ENCODE measurements at regions not wholly inside any gene's neighbourhood (a gene's known extent, or its start where the extent isn't known, plus 50 kb on each side); places are given as distances from the start of the nearest gene placed in this dataset.

DNA sequence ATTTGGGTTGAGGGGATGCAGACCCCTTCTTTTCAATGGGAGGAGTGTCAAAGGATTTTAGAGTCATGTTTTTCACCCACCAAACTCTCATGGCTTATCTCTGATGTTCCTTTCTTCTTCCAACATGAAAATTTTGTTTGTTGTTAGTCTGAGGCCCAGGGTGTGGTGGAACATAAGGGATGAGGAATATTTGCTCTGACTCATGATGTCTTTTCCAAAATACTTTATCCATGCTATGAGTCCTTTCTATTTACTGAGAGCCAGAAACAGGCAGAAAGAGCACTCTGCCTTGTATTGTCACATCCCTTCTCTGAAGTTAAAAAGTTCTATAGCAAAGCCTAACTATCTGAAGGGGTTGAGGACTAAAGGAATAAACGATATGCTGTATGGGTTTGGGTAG lies 61.6 kb upstream of the GYPA start:
- DNase-seq (ENCODE audit: low read depth), result no peak

DNA sequence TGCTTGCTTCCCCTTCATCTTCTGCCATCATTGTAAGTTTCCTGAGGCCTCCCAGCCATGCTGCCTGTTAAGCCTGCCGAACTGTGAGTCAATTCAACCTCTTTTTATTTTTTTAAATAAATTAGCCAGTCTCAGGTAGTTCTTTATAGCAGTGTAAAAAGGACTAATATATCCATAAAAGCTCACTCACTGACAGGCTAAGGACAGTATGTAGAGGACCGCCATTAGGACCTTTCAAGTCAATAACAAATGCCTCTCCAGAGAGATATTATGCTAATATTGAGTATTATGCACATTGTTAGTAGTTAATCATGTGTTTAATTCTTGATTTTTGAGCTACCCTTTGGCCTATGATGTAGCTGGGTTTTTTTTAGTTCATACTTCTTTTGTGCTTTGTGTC lies 62.6 kb upstream of the GYPA start:
- DNase-seq (ENCODE audit: low read depth), result no peak

DNA sequence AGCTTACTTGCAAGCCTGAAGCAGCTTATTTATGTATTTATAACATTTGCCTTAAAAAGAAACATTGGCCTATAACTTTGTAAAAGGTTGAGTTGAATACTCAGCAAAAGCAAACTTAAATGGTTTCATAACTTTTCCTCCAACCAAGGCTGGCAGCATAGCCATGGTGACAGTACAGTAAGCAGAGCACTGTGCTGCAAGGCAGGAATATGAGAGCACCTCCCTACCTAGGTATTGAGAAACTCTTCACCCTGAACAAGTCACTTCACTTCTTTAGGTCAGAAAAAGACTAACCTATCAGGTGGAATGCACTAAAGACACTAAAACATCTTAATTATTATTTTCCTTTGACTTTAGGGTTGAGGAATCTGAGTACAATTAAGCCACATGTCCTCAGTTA lies 63.9 kb upstream of the GYPA start:
- DNase-seq (ENCODE audit: low read depth), result no peak

DNA sequence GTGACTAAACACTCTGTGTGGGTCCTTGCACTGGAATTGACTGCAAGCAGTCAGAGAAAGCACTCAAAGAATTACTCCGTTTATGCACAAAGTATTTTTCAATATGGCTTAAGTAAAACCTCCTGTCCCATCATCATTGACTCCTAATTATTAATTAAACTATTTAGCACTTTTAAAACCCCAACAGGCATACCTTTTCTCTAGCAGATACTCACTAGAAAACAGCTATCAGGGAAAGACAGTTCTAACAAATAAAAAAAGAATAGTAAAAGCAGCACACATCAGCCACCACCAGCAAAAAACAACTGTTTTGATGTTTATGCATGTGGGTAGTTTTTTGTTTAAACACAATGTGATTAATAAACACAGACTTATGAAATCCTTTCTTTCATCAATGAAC lies 66.2 kb upstream of the GYPA start:
- no peak for DNase-seq (ENCODE audit: low read depth)

DNA sequence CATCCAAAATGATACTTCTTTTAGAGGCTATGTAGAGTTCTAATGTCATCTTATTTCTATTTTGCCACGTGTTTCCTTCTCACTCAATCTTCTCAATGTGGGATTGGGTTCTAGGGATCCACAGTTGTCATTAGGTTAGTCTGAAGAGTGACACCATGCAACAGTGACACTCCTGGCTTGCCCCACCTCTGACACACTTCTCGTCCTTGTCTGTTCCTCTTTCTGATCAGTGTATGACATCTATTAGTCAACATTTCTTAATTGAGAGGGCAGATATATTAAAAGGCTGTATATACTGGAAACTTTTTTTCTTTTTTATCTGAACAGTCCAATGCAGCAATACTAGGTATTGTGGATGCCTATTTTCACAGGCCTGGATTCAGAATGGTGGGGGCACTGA lies 67.6 kb upstream of the GYPA start:
- no peak for DNase-seq (ENCODE audit: low read depth)

DNA sequence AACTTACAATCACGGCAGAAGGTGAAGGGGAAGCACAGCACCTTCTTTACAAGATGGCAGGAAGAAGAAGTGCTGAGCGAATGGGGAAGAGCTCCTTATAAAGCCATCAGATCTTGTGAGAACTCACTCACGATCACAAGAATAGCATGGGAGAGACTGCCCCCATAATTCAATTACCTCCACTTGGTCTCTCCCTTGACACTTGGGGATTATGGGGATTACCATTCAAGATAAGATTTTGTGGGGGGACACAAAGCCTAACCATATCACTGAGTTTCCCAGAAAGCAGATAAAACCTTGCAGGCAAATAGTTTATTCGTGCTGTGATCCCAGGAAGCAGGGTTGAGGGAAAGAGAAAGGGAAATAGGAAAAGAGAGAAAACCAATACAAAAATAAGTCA lies 69.0 kb upstream of the GYPA start:
- DNase-seq (ENCODE audit: low read depth), result no peak

DNA sequence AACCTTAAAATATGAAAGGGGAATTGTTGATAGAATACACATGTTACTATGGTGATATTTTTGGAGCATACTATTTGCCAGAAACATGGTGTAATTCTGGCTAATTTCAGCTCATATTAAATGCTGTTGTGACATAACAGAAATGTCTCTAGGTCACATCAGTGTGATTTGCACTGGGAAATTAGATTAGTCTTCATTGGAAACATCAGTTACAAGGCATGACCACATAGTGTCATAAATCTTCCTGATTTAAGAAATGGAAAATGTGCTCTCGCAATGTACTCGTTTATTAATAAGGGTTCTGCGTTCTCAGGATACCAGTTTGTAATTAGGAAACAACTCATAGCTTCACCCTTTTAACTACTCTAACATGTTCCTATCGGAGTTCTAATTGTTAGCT lies 72.9 kb upstream of the GYPA start:
- no peak for DNase-seq (ENCODE audit: low read depth)

DNA sequence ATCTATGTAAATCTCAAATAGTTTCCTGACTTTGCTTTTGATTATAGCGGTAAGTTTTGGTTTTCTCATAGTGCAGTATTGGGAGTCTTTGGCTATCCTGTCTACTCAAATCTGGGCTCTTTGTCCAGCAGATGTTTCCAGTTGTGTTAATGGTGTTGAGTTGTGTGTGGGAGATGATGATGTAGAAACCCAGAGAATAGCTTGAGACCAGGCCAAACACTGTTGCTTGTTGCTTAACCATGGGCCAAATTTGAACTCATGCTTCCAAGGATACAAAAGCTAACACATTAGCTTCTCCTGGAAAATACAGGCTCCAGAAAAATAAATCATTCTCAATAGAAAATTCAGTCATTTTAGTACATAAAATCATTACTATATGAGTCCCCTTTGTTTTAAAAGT lies 82.6 kb upstream of the GYPA start:
- DNase-seq (ENCODE audit: low read depth), result no peak

DNA sequence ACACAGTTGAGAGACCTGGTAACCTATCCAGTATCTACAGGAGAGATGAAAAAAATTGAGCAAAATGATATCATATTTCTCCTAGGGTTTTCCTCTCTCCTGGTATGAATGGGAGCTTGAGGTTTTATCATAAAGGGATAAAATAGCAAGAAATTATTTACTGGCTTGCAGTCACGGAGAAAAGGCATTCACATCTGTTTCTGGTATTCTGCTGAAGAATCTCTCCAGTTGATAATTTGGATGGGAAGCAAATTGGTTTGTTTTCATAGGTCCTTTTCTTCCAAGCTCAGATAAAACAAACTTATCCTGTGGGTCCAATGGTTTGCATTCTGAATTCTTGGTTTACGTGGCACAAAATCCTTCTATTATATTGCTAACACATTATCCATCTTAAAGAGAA lies 83.1 kb upstream of the GYPA start:
- DNase-seq (ENCODE audit: low read depth), result no peak

DNA sequence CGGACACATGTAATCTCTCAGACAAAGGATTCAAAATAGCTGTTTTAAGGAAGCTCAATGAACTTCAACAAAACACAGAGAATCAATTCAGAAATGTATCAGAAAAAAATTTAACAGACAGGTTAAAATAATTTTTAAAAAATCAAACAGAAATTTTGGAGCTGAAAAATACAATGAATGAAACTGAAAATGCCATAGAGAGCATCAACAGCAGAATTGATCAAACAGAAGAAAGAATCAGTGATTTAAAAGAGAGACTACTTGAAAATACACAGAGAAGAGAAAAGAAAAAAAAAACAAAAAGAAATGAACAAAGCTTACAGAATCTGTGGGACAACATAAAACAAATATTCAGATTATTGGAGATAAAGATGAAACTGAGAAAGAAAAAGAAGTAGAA lies 118.8 kb upstream of the GYPA start:
- DNase-seq (ENCODE audit: low read depth), result no peak

DNA sequence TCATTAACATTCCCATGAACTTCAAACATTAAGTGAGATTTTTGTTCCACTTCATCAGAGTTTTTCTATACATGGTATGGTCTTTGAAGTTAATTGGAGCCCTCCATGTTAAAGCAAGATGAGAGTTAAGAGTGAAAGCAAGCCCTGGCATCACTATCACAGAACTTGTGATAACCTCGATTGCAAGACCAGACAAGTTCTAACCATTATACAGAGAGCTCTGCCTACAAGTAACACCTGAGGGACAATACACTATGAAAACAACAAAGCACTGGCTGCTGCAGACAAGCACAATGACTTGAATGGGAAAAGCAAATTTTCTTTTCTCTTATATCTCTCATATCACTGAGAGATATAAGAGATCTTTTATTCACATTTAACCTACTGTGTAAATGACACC lies 126.6 kb upstream of the GYPA start:
- no peak for DNase-seq (ENCODE audit: low read depth)

DNA sequence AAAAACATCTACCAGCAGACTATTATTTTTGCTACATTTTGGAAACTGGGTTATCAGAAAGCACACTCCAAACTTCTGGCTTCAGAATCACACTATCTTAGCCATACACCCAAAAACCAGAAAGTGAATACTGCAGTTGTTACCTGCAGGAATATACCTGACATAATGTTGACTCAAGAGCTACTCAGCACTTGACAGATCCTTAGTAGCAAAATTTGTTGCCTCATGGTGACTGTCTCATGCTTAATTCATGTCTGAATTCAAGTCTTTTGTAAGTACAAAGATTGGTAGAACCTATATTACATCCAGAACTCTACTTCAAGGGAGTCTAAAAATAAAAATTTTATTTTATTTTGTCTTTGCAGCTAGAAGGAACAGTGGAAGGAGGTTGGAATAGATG lies 140.2 kb upstream of the GYPA start:
- DNase-seq (ENCODE audit: low read depth), result no peak

DNA sequence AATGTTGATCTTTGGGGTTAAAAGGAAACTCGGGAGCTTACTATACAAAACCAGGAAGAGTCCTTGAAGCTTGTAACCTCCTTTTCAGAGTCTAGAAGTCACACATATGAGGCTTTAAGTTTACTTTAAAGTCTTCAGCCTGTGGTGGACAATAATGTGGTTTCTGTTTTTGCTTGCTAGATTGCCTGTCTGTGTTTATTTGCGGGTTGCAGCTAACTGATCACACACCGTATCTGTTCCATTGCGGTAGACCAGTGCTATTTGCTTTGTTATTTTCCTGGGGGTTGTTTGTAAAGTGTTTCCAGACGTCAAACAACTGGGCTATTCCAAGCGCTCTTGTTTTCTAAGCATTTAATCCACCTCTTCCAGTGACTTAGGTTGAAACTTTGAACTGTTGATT lies 143.0 kb upstream of the GYPA start:
- no peak for DNase-seq (ENCODE audit: low read depth)

DNA sequence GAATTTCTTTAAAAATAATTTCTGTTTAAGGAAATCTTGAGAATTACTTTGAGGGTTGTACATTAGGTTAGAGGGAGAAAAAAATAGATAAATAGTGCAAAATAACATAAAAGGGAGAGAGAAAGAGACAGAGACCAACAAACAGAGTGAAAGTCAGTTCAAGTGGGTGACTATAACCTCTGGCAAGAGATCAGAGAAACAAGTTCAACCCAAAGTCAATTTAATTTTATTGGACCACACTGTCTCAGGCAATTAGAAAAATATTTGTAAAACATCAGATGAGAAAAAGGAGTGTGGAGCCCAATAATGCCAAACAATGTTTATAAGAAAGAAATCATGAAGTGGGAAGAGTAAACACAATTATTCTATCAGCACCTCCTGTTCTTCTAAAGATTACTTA lies 143.5 kb upstream of the GYPA start:
- DNase-seq (ENCODE audit: low read depth), result no peak

DNA sequence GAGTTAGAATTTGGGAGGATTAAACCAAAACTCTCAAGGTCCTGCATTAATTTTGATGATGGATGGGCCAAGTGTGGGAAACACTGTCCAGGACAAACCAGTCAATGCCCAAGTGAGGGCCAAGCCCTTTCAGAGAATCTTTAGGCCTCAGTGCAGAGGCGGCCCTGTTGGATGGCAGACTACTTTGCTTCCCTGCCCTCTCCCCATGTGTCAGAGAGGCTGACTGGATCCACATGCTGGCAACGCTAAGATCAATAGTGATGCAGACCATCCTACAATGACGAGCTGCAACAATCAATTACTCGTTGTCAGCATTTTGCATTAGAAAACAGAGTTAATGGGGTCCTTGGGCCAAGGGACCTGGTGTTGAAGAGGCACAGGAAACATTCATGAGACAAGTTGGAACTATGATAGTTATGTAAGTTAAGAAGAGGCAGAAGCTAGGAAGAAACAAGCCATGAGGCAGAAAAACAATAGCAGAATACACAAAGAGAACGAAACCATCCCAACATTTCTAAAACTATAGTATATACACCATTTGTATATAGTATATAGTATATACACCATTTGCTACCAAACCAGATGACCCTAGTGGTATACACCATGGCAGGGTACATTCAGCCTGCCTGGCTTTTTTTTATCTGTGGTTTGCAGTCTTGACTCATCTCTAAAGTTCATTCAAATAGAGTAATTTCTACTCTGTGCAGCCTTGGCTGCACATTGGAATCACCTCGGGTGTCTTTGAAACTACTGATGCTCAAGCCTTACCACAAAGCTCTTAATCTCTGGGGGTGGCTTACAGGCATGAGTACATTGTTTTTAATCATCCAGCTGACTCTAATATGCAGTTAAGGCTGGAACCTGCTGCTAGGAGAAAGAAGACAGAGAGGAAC lies 147.7 kb upstream of the GYPA start:
- no peak for DNase-seq (ENCODE audit: low read depth)

DNA sequence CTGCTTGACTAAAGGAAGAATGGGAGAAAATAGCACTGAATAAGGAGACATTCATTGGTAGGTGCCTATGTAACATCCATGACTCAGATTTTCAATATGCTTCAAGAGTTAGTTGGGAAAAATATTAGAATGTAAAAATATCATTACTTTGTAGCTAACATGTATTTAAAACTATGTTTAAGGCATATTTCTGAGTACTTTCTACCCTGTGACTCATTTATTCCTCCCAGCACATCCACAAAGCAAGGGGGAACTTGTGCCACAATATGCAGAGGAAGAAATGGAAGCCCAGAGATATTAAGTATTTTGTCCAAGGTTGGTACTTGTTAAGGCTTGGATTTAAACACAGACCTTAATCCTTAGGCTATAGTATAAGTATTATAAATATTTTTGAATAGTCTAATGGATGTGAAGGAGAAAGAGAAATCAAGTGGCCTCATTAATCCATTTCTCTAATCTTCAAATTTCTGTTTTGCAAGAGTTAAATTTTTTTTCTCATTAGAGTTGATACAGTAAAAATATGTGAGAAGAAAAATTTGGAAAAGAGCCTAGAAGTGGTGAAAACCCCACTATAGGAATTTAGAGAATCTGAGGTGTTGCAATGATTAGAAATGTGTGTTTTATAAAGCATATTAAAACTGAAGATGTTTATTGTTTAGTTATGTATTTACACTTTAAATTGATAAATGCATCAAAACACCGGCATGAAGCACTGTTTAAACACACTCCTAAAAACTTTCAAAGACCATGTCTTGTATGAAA lies 149.3 kb upstream of the GYPA start:
- no peak for DNase-seq (ENCODE audit: low read depth)

DNA sequence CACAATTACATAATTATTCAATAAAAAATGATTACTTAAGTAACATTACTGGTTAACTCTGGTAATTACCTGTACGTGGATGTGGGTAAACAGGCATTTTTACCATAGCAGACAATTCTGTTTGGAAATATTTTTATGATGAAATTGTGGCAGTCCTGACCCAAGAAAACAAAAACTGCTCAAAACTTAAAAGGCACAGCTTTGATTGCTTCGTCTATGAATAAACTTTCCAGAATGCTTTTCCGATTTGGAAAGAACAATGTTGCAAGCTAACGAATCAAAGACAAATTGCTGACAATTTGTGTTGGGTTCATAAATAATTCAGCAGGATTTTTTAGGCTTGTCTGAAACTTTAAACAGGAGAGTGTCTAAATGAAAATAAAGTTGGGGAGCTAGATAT lies 150.6 kb upstream of the GYPA start:
- no peak for DNase-seq (ENCODE audit: low read depth)

DNA sequence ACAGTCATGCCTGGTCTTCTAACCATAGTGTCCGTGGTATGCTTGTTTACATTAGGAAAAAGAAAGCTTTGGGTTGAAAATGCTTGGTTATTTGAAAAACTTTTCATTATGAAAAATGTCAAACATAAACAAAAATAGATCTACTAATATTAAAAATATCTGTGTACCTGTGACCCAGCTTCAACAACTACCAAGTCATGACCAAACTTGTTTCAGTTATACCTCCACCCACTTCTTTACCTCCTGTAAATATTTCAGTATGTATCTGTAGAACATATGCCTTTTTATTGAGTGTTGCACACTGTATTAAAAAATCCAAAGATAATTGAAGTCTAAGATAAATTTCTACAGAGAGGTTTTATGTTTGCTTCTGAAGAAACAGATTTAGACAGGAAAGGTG lies 153.7 kb upstream of the GYPA start:
- DNase-seq (ENCODE audit: low read depth), result no peak

DNA sequence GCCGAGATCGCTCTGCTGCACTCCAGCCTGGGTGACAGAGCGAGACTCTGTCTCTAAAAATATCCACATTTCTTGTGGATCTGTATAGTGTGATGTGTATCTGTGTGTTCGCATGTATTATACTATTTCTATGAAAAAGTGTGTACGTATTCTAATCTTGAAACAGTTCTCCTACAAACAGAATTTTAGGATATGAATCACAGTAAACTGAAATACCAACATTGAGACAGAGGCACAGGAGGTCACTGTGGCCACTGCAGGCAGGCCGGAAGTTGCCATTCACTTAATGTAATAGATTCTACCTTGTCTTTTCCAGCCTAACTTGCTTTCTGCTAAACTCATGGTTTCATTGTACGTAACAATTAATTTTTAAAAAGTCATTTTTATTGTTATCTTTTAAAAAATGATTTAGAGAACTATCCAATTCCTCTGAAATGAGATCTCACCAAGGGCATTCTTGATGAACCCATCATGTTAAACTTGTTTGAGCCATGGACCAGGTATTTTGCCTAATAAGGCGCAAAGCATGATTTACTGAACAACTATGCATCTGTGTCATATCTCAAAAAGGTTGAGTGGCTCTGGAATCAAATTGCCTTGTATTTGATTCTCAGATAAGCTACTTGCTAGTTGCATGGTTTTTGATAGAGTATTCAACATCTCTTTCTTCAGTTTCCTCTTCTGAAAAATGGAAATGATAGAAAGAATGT lies 154.9 kb upstream of the GYPA start:
- no peak for DNase-seq (ENCODE audit: low read depth)

DNA sequence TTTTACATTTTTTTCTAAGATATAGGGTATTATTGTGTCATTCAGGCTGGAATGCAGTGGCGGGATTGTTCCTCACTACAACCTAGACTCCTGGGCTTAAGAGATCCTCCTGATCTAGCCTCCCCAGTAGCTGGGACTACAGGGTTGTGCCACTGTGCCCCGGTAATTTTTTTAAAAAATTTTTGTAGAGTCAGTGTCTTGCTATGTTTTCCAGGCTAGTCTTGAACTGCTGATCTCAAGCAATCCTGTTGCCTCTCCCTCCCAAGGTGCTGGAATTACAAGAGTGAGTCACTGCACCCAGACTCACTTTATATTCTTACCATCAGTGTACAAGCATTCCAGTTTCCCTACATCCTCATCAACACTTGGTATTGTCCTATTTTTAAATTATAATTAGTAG lies 156.4 kb upstream of the GYPA start:
- no peak for DNase-seq (ENCODE audit: low read depth)

DNA sequence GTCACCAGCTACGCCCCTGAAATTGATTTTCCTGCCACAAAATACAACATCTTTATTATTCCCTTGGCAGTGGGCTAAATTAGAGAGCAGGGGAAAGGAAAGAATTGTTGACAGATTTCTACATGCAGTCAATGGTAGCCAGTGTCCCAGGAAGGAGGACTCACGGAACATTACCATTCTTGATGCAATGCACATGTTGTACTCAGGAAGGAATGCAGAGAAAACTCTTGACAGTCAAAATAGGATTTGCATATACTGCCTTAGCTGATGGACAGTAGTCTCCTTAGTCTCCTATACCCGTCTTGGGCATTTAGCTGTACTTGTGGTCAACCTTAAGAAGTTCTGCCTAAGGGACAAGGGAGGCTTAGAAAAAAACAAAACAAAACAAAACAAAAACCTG lies 158.0 kb upstream of the GYPA start:
- DNase-seq (ENCODE audit: low read depth), result no peak

DNA sequence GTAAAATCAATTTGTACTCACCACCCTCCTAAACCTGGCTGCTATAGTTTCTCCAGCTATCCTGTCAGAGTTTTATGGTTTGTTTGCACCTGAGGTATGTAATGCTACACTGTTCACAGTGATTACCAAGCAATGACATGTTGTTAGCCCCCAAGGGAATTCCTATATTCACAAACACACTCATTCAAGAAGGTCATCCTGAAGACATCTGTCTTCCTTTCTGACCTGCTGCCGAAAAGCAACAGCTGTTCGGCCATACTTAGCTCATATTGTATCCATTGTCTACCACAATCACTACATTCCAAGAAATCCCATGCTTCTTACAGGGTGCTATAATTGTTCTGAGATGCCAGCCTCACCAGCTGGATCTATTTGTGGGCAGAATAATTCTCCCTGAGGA lies 160.1 kb upstream of the GYPA start:
- DNase-seq (ENCODE audit: low read depth), result no peak

Measured in RPMI7951 (cell line).